Peyer's patch (tissue), 4 donors: ENCODE measurements at regions not wholly inside any gene's neighbourhood (a gene's known extent, or its start where the extent isn't known, plus 50 kb on each side); places are given as distances from the start of the nearest gene placed in this dataset.

Source experiments
- CTCF ChIP-seq, 6 experiments: fragments of 450-650 bp in 4 of 6; fragments of 200-600 bp in 2 of 6; sonication (generic) in 1 of 6; IDR thresholded peaks; one replicate each; pipeline ENCODE4 v1.5.1; 2017 to 2019; ENCODE audit warnings: antibody characterized with exemption in 6 of 6, mild to moderate bottlenecking in 3 of 6, moderate library complexity in 1 of 6
- POLR2A ChIP-seq, 2 donors: fragments of 450-650 bp; IDR thresholded peaks; one replicate each; pipeline ENCODE4 v1.5.1; 2017; ENCODE audit warnings: antibody characterized with exemption in 2 of 2, mild to moderate bottlenecking in 2 of 2, moderate library complexity in 2 of 2

GRCh38 chr7:115110523-115110922 is 188.6 kb downstream of the MDFIC start:
- TF ChIP-seq CTCF (IDR thresholded peaks at IDR 0.05) (no peak), POLR2A (IDR thresholded peaks at IDR 0.05) (no peak)
